DND-41 (cell line): ENCODE measurements at regions not wholly inside any gene's neighbourhood (a gene's known extent, or its start where the extent isn't known, plus 50 kb on each side); places are given as distances from the start of the nearest gene placed in this dataset.

Experiments used
- CTCF ChIP-seq: IDR thresholded peaks from 2 replicates; pipeline ENCODE4 v1.5.1; 2012; ENCODE audit warnings: borderline replicate concordance, low read length, moderate library complexity, mild to moderate bottlenecking; ENCODE audit not compliant: poor library complexity, severe bottlenecking; ENCODE audit errors: extremely low read depth
- EZH2 ChIP-seq: IDR thresholded peaks from 3 replicates; pipeline ENCODE4 v1.6.1; 2012; ENCODE audit warnings: borderline replicate concordance, low read depth, mild to moderate bottlenecking, moderate library complexity, low read length, inconsistent platforms; ENCODE audit not compliant: severe bottlenecking

DNA sequence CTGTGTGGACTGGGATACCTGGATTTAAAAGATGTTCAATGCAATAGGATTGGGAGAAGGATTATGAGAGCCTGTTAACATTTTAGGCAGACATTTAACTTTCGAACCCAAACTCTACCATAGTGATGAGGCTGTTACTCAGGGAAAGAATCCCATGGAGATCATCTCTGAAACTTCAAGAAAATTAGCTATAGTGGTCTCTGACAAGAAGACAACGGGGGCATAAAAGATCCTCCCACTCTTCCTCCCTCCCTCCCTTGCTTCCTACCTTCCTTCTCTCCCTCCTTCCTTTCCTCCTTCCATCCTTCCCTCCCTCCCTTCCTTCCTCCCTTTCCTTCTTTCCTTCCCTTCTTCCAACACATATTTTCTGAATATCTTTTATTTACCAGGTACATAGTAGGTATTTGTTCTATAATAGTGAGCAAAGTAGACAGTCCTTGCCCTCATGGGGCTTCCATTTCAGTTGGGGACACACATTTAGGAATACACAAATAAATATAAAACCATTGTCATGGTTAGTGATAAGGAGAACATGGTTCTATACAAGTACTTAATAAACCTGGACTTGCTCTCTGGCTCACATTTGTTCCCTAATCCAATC is 143.2 kb downstream of the ATP6V1G3 start:
- TF ChIP-seq CTCF, result no peak
- no peak for TF ChIP-seq EZH2
